ENCODE measurements at regions not wholly inside any gene's neighbourhood (a gene's known extent, or its start where the extent isn't known, plus 50 kb on each side); places are given as distances from the start of the nearest gene placed in this dataset.

- DNase-seq (ENCODE audit: low read depth in 4 of 4, low spot score in 1 of 4) = no peak
Observed at GRCh38 chr17:74040729-74041128, 162.7 kb upstream of the RPL38 start.

GRCh38 chr17:74041869-74042640 is 161.4 kb upstream of the RPL38 start:
- no peak for DNase-seq (ENCODE audit: low read depth in 4 of 4, low spot score in 1 of 4)

- DNase-seq (ENCODE audit: low read depth in 4 of 4, low spot score in 1 of 4) = peak; percentile 9 to 38 (median 12)
Observed at GRCh38 chr17:74042744-74043486, 160.6 kb upstream of the RPL38 start.

- no peak for DNase-seq (ENCODE audit: low read depth in 4 of 4, low spot score in 1 of 4)
Observed at GRCh38 chr17:74043976-74044375, 159.5 kb upstream of the RPL38 start.

- no peak for DNase-seq (ENCODE audit: low read depth in 4 of 4, low spot score in 1 of 4)
Observed at GRCh38 chr17:74045608-74046280, 157.7 kb upstream of the RPL38 start.

- DNase-seq (ENCODE audit: low read depth in 4 of 4, low spot score in 1 of 4) = no peak
Observed at GRCh38 chr17:74049167-74049966, 154.1 kb upstream of the RPL38 start.

GRCh38 chr17:74049967-74050458 is 153.5 kb upstream of the RPL38 start:
- no peak for DNase-seq (ENCODE audit: low read depth in 4 of 4, low spot score in 1 of 4)

- DNase-seq (ENCODE audit: low read depth in 4 of 4, low spot score in 1 of 4) = no peak
Observed at GRCh38 chr17:74051348-74051747, 152.1 kb upstream of the RPL38 start.

GRCh38 chr17:74052993-74053711 is 150.3 kb upstream of the RPL38 start:
- DNase-seq (ENCODE audit: low read depth in 4 of 4, low spot score in 1 of 4) = no peak

- DNase-seq (ENCODE audit: low read depth in 4 of 4, low spot score in 1 of 4) = no peak
Observed at GRCh38 chr17:74053712-74054078, 149.8 kb upstream of the RPL38 start.

GRCh38 chr17:74054249-74054648 is 149.2 kb upstream of the RPL38 start:
- DNase-seq (ENCODE audit: low read depth in 4 of 4, low spot score in 1 of 4) = no peak

GRCh38 chr17:74055508-74056160 is 147.8 kb upstream of the RPL38 start:
- no peak for DNase-seq (ENCODE audit: low read depth in 4 of 4, low spot score in 1 of 4)

GRCh38 chr17:74059479-74060240 is 143.8 kb upstream of the RPL38 start:
- no peak for DNase-seq (ENCODE audit: low read depth in 4 of 4, low spot score in 1 of 4)

- DNase-seq (ENCODE audit: low read depth in 4 of 4, low spot score in 1 of 4) = no peak
Observed at GRCh38 chr17:74061758-74062157, 141.7 kb upstream of the RPL38 start.

GRCh38 chr17:74062234-74062633 is 141.2 kb upstream of the RPL38 start:
- DNase-seq (ENCODE audit: low read depth in 4 of 4, low spot score in 1 of 4) = no peak

GRCh38 chr17:74063439-74063838 is 140.0 kb upstream of the RPL38 start:
- DNase-seq (ENCODE audit: low read depth in 4 of 4, low spot score in 1 of 4) = no peak

GRCh38 chr17:74070374-74070773 is 133.1 kb upstream of the RPL38 start:
- DNase-seq (ENCODE audit: low read depth in 4 of 4, low spot score in 1 of 4) = no peak

GRCh38 chr17:74070998-74071679 is 132.3 kb upstream of the RPL38 start:
- DNase-seq (ENCODE audit: low read depth in 4 of 4, low spot score in 1 of 4) = no peak

- DNase-seq (ENCODE audit: low read depth in 4 of 4, low spot score in 1 of 4) = no peak
Observed at GRCh38 chr17:74072340-74072739, 131.1 kb upstream of the RPL38 start.
